ENCODE measurements at regions not wholly inside any gene's neighbourhood (a gene's known extent, or its start where the extent isn't known, plus 50 kb on each side); places are given as distances from the start of the nearest gene placed in this dataset.

- no peak for TF ChIP-seq YY1 (IDR thresholded peaks at IDR 0.05; ENCODE audit: extremely low read depth, insufficient replicate concordance, low read depth, low read length)
- TF ChIP-seq REST (IDR thresholded peaks at IDR 0.05; ENCODE audit: low read depth) = no peak
- TF ChIP-seq CTCF (IDR thresholded peaks at IDR 0.05 in 2 of 3, conservative IDR thresholded peaks at IDR 0.05 in 1 of 3; ENCODE audit: borderline replicate concordance in 1 of 3, insufficient read depth in 1 of 3, low read depth in 2 of 3, low read length in 2 of 3) = no peak
- no peak for TF ChIP-seq FOSL1 (IDR thresholded peaks at IDR 0.05; ENCODE audit: low read depth)
- TF ChIP-seq RAD21 (IDR thresholded peaks at IDR 0.05; ENCODE audit: low read depth) = no peak
- TF ChIP-seq ZNF274 (IDR thresholded peaks at IDR 0.05; ENCODE audit: low read depth, low read length) = no peak
- TF ChIP-seq POLR2A (IDR thresholded peaks at IDR 0.05; ENCODE audit: borderline replicate concordance, extremely low read depth, insufficient read depth, insufficient read length) = no peak
- no peak for TF ChIP-seq TCF7L2 (IDR thresholded peaks at IDR 0.05; ENCODE audit: borderline replicate concordance, extremely low read depth, insufficient read depth, insufficient read length)
- no peak for TF ChIP-seq MAX (IDR thresholded peaks at IDR 0.05)
- no peak for TF ChIP-seq CEBPB (IDR thresholded peaks at IDR 0.05; ENCODE audit: low read depth)
- no peak for TF ChIP-seq ZFX (IDR thresholded peaks at IDR 0.05)
- TF ChIP-seq EZH2 (IDR thresholded peaks at IDR 0.05) = no peak
- TF ChIP-seq ZBTB33 (IDR thresholded peaks at IDR 0.05; ENCODE audit: extremely low read depth, insufficient replicate concordance, low read length) = no peak
These were observed 59.5 kb downstream of the PTGS2 start for GRCh38 chr1:186620566-186621350.

All from HCT116 (cell line).